H1 (cell line): ENCODE measurements at regions not wholly inside any gene's neighbourhood (a gene's known extent, or its start where the extent isn't known, plus 50 kb on each side); places are given as distances from the start of the nearest gene placed in this dataset.

Experiments
- CTCF ChIA-PET: fragments of 300-600 bp; sonication (Branson Sonifier 250); formaldehyde crosslinking; loops from one replicate; lab custom pipeline; 2021; ENCODE audit not compliant: partially characterized antibody; lab: Charles Lee
- POLR2A ChIA-PET: fragments of 300-600 bp; sonication (Branson Sonifier 250); formaldehyde crosslinking; loops from one replicate; lab custom pipeline; 2021; ENCODE audit warnings: inconsistent platforms; ENCODE audit not compliant: partially characterized antibody; lab: Charles Lee
- DNase-seq, 2 experiments: peaks; one replicate each; pipeline versions ENCODE4 v3.0.0 to v3.0.0-alpha.2; 2010 to 2022; ENCODE audit warnings: low spot score in 2 of 2, low read depth in 1 of 2, mixed read lengths in 1 of 2
- FAIRE-seq: peaks from 2 replicates; lab custom pipeline; 2011; peaks lifted over from hg19 to GRCh38; lab: Jason Lieb, UNC
- H2AFZ ChIP-seq: 2 replicates; pipeline ENCODE4 v1.8.1; 2012; ENCODE audit warnings: low read length, inconsistent platforms
- H2AK5ac ChIP-seq: 2 replicates; pipeline ENCODE4 v1.6.1; 2013; ENCODE audit warnings: low read depth, low read length
- H2BK120ac ChIP-seq: replicated peaks from 2 replicates; pipeline ENCODE3; 2013; ENCODE audit warnings: low read depth, low read length, inconsistent platforms
- H2BK12ac ChIP-seq: 2 replicates; pipeline ENCODE4 v1.6.1; 2013; ENCODE audit warnings: low read depth, low read length
- H2BK15ac ChIP-seq: 2 replicates; pipeline ENCODE4 v1.6.1; 2013; ENCODE audit warnings: low read length
- H2BK20ac ChIP-seq: 2 replicates; pipeline ENCODE4 v1.6.1; 2013; ENCODE audit warnings: low read length
- H2BK5ac ChIP-seq: 2 replicates; pipeline ENCODE4 v1.6.1; 2013; ENCODE audit warnings: low read depth, low read length
- H3K14ac ChIP-seq: 2 replicates; pipeline ENCODE4 v1.6.1; 2013; ENCODE audit warnings: inconsistent platforms; ENCODE audit not compliant: insufficient read length
- H3K18ac ChIP-seq: 2 replicates; pipeline ENCODE4 v1.6.1; 2013; ENCODE audit warnings: low read length; ENCODE audit errors: extremely low read depth
- H3K23ac ChIP-seq: 2 replicates; pipeline ENCODE4 v1.6.1; 2013; ENCODE audit warnings: inconsistent platforms; ENCODE audit not compliant: insufficient read length
- H3K23me2 ChIP-seq: 2 replicates; pipeline ENCODE4 v1.6.1; 2013; ENCODE audit warnings: low read depth, low read length
- H3K27ac ChIP-seq: 2 replicates; pipeline ENCODE4 v1.6.1; 2011; ENCODE audit warnings: low read depth, low read length, inconsistent platforms
- H3K27me3 ChIP-seq, 4 experiments: replicated peaks in 1 of 4; 1 replicate in 1 of 4; 2 replicates in 3 of 4; pipeline versions ENCODE4 v1.6.1 to v1.8.1; 2011 to 2013; ENCODE audit warnings: low read length in 3 of 4, mild to moderate bottlenecking in 3 of 4, inconsistent platforms in 2 of 4, mixed read lengths in 2 of 4, moderate library complexity in 1 of 4; ENCODE audit not compliant: control insufficient read depth in 3 of 4, insufficient read depth in 3 of 4; ENCODE audit errors: extremely low read depth in 1 of 4
- H3K36me3 ChIP-seq, 4 experiments: 2 replicates each; pipeline versions ENCODE4 v1.6.1 to v1.8.1; 2011 to 2013; ENCODE audit warnings: mild to moderate bottlenecking in 4 of 4, low read length in 3 of 4, moderate library complexity in 2 of 4, control low read depth in 1 of 4, inconsistent platforms in 1 of 4; ENCODE audit not compliant: insufficient read depth in 4 of 4, control insufficient read depth in 2 of 4
- H3K4ac ChIP-seq: replicated peaks from 2 replicates; pipeline ENCODE3; 2013; ENCODE audit warnings: low read length, low read depth, mixed read lengths, inconsistent platforms; ENCODE audit not compliant: insufficient read length
- H3K4me1 ChIP-seq, 4 experiments: replicated peaks in 1 of 4; 1 replicate in 1 of 4; 2 replicates in 3 of 4; pipeline versions ENCODE4 v1.6.1 to v1.8.1; 2011 to 2013; ENCODE audit warnings: low read length in 3 of 4, inconsistent platforms in 2 of 4, mixed read lengths in 1 of 4; ENCODE audit not compliant: insufficient read depth in 4 of 4, control insufficient read depth in 3 of 4
- H3K4me2 ChIP-seq, 2 experiments: 2 replicates each; pipeline versions ENCODE4 v1.6.1 to v1.8.1; 2011 to 2013; ENCODE audit warnings: low read depth in 2 of 2, low read length in 2 of 2, control low read depth in 1 of 2, inconsistent platforms in 1 of 2, mild to moderate bottlenecking in 1 of 2; ENCODE audit not compliant: insufficient read depth in 1 of 2
- H3K4me3 ChIP-seq, 4 experiments: fragments of 200-600, 300-600 bp in 1 of 4; sonication (generic), shearing (Covaris generic), sonication (Bioruptor Twin) in 1 of 4; 2 replicates each; pipeline versions ENCODE4 v1.5.1 to v1.8.1; 2011 to 2016; ENCODE audit warnings: low read length in 4 of 4, low read depth in 3 of 4, control low read depth in 2 of 4, inconsistent platforms in 2 of 4, mild to moderate bottlenecking in 2 of 4, mixed read lengths in 1 of 4, moderate library complexity in 1 of 4; ENCODE audit not compliant: insufficient read depth in 2 of 4; ENCODE audit errors: extremely low read depth in 1 of 4
- H3K56ac ChIP-seq: replicated peaks from 2 replicates; pipeline ENCODE3; 2013; ENCODE audit warnings: low read depth, mild to moderate bottlenecking, mixed read lengths, low read length, inconsistent platforms; ENCODE audit not compliant: insufficient read length
- H3K79me1 ChIP-seq: 2 replicates; pipeline ENCODE4 v1.6.1; 2013; ENCODE audit warnings: low read depth, low read length, control low read depth
- H3K79me2 ChIP-seq, 2 experiments: 2 replicates each; pipeline versions ENCODE4 v1.6.1 to v1.8.1; 2012 to 2013; ENCODE audit warnings: low read length in 2 of 2, mild to moderate bottlenecking in 2 of 2, inconsistent platforms in 1 of 2; ENCODE audit not compliant: insufficient read depth in 2 of 2, control insufficient read depth in 1 of 2
- H3K9ac ChIP-seq, 4 experiments: replicated peaks in 1 of 4; 1 replicate in 1 of 4; 2 replicates in 3 of 4; pipeline versions ENCODE4 v1.6.1 to v1.8.1; 2011 to 2013; ENCODE audit warnings: low read depth in 3 of 4, low read length in 3 of 4, control low read depth in 2 of 4, mild to moderate bottlenecking in 2 of 4, moderate library complexity in 2 of 4, inconsistent platforms in 1 of 4; ENCODE audit errors: extremely low read depth in 1 of 4
- H3K9me3 ChIP-seq, 2 experiments: 2 replicates each; pipeline versions ENCODE4 v1.6.1 to v1.8.1; 2012 to 2013; ENCODE audit warnings: mild to moderate bottlenecking in 2 of 2, moderate library complexity in 2 of 2, control low read depth in 1 of 2, inconsistent platforms in 1 of 2, low read depth in 1 of 2, low read length in 1 of 2, mixed read lengths in 1 of 2; ENCODE audit not compliant: insufficient read depth in 2 of 2
- H4K20me1 ChIP-seq, 2 experiments: replicated peaks in 1 of 2; 2 replicates each; pipeline versions ENCODE3 to v1.8.1; 2011 to 2013; ENCODE audit warnings: inconsistent platforms in 2 of 2, low read length in 2 of 2, mild to moderate bottlenecking in 1 of 2; ENCODE audit not compliant: insufficient read depth in 2 of 2, control insufficient read depth in 1 of 2
- H4K5ac ChIP-seq: 2 replicates; pipeline ENCODE4 v1.6.1; 2013; ENCODE audit warnings: low read length, low read depth, mixed read lengths, inconsistent platforms; ENCODE audit not compliant: insufficient read length
- H4K8ac ChIP-seq: 2 replicates; pipeline ENCODE4 v1.8.0; 2013; ENCODE audit warnings: mild to moderate bottlenecking, moderate library complexity, low read length, inconsistent platforms; ENCODE audit not compliant: insufficient read depth; ENCODE audit errors: extremely low read depth
- H4K91ac ChIP-seq: replicated peaks from 2 replicates; pipeline ENCODE3; 2013; ENCODE audit warnings: low read length, mixed read lengths, inconsistent platforms; ENCODE audit not compliant: insufficient read length
- ASH2L ChIP-seq: fragments of 200-600, 300-600 bp; sonication (generic); IDR thresholded peaks from one replicate; pipeline ENCODE4 v1.7.1; 2017; ENCODE audit warnings: low read length
- CHD1 ChIP-seq: IDR thresholded peaks from 2 replicates; pipeline ENCODE4 v1.6.1; 2012; ENCODE audit warnings: low read depth, low read length, improper control_type of control experiment
- CHD2 ChIP-seq: IDR thresholded peaks from 2 replicates; pipeline ENCODE4 v1.6.1; 2012; ENCODE audit warnings: low read length, improper control_type of control experiment
- FOSL1 ChIP-seq: IDR thresholded peaks from 2 replicates; pipeline ENCODE4 v1.6.1; 2011; ENCODE audit warnings: mild to moderate bottlenecking, low read depth, low read length, moderate library complexity; ENCODE audit not compliant: insufficient read depth
- JUN ChIP-seq: IDR thresholded peaks from 2 replicates; pipeline ENCODE4 v1.6.1; 2011; ENCODE audit warnings: low read depth, mild to moderate bottlenecking, improper control_type of control experiment, low read length
- KDM4A ChIP-seq: IDR thresholded peaks from one replicate; pipeline ENCODE4 v1.7.1; 2012; ENCODE audit warnings: low read depth, mild to moderate bottlenecking, moderate library complexity, low read length, inconsistent platforms; ENCODE audit not compliant: severe bottlenecking
- NANOG ChIP-seq: IDR thresholded peaks from 2 replicates; pipeline ENCODE4 v1.6.1; 2011; ENCODE audit warnings: low read length, low read depth, mild to moderate bottlenecking, inconsistent platforms; ENCODE audit not compliant: insufficient read depth, poor library complexity, severe bottlenecking
- PHF8 ChIP-seq: fragments of 200-600 bp; sonication (generic); conservative IDR thresholded peaks from 2 replicates; pipeline ENCODE4 v1.7.1; 2012; ENCODE audit warnings: low read depth, mild to moderate bottlenecking, inconsistent platforms, low read length, moderate library complexity
- RNF2 ChIP-seq: fragments of 200-900, 300-1000 bp; sonication (generic); IDR thresholded peaks from 2 replicates; pipeline ENCODE4 v1.7.1; 2016; ENCODE audit warnings: borderline replicate concordance, low read depth, mild to moderate bottlenecking, antibody characterized with exemption, low read length; ENCODE audit not compliant: poor library complexity, severe bottlenecking; ENCODE audit errors: missing control alignments
- RXRA ChIP-seq: IDR thresholded peaks from 2 replicates; pipeline ENCODE4 v1.6.1; 2011; ENCODE audit warnings: low read depth, mild to moderate bottlenecking, low read length, moderate library complexity; ENCODE audit not compliant: insufficient read depth
- SAP30 ChIP-seq: fragments of 300-600 bp; sonication (generic); IDR thresholded peaks from 2 replicates; pipeline ENCODE4 v1.7.1; 2012; ENCODE audit warnings: low read length, moderate library complexity, mild to moderate bottlenecking, inconsistent platforms; ENCODE audit not compliant: insufficient read depth, insufficient replicate concordance
- SP2 ChIP-seq: IDR thresholded peaks from 2 replicates; pipeline ENCODE4 v1.6.1; 2012; ENCODE audit warnings: mild to moderate bottlenecking, low read length, inconsistent platforms
- TBP ChIP-seq: IDR thresholded peaks from 2 replicates; pipeline ENCODE4 v1.6.1; 2011; ENCODE audit warnings: low read depth, low read length, improper control_type of control experiment
- TCF12 ChIP-seq: IDR thresholded peaks from 2 replicates; pipeline ENCODE4 v1.6.1; 2011; ENCODE audit warnings: low read depth, mild to moderate bottlenecking, low read length
- WGBS, 2 experiments: shearing (Covaris generic) in 1 of 2; methylation state at CpG; one replicate each; pipeline versions ENCODE4 v1.1.6 to v1.1.7; 2013 to 2015; ENCODE audit warnings: low lambda C conversion rate in 2 of 2, mixed read lengths in 2 of 2, inconsistent platforms in 1 of 2, low coverage in 1 of 2, missing lambda C conversion rate in 1 of 2; ENCODE audit not compliant: insufficient replicate concordance in 2 of 2, insufficient coverage in 1 of 2, insufficient read length in 1 of 2; ENCODE audit errors: extremely low coverage in 1 of 2, missing lambda C conversion rate in 1 of 2; 5-methylcytosine and 5-hydroxymethylcytosine counted together

DNA sequence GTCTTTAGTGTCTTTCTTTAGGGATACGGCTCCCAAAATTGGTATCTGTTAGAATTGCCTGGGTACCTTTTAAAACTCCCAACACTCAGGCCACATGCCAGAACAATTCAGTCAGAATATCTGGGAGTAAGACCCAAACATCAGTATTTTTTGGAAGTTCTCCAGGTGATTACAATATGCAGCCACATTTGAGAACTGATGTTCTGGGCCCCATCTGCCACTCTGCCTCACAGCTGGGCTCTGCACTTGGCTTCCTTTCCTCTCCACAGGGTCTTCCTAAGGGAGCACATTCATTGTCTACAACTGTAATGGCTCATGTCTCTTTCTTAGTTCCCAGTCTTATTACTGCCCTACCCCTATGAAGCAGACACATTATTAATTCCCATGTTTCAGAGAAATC lies 394.5 kb downstream of the MFSD1 start:
- CTCF ChIA-PET, result no interaction called here
- TF ChIP-seq PHF8 (no peak), TCF12 (no peak), TBP (no peak), RNF2 (no peak), CHD1 (no peak), CHD2 (no peak), FOSL1 (no peak), JUN (no peak), SAP30 (no peak), KDM4A (no peak), ASH2L (no peak), NANOG (no peak), RXRA (no peak), SP2 (no peak)

More for the DNA sequence above, 394.5 kb downstream of the MFSD1 start:
- H3K14ac ChIP-seq, result no peak overlapping the region
- FAIRE-seq (no peak), DNase-seq (no peak)
- H2BK20ac ChIP-seq, result no peak overlapping the region
- H3K4ac ChIP-seq, result no peak overlapping the region
- H3K9me3 ChIP-seq, result no peaks in the 10 kb centered on the region
- no peak overlapping the region for H4K8ac ChIP-seq
- no peak overlapping the region for H2BK12ac ChIP-seq
- no peak overlapping the region for H2AFZ ChIP-seq
- H3K79me1 ChIP-seq, result no peaks in the 10 kb centered on the region
- WGBS, 2 experiments, result 100% methylated on average over 1 of the region's 1 CpG; no CpG with 5 or more reads in 1 of the 2 experiments
- no peak overlapping the region for H3K4me2 ChIP-seq
- H4K91ac ChIP-seq, result no peak overlapping the region
- H3K36me3 ChIP-seq, result no peaks in the 10 kb centered on the region
- no peak overlapping the region for H4K5ac ChIP-seq
- no peaks in the 10 kb centered on the region for H3K79me2 ChIP-seq
- H4K20me1 ChIP-seq, result no peaks in the 10 kb centered on the region
- H3K4me1 ChIP-seq, result no peaks in the 10 kb centered on the region
- H3K18ac ChIP-seq, result no peak overlapping the region
- H3K4me3 ChIP-seq, result no peak overlapping the region
- no peak overlapping the region for H2AK5ac ChIP-seq
- POLR2A ChIA-PET, result no interaction called here
- no peaks in the 10 kb centered on the region for H3K27me3 ChIP-seq
- no peak overlapping the region for H3K23ac ChIP-seq
- H3K27ac ChIP-seq, result no peak overlapping the region
- no peak overlapping the region for H2BK120ac ChIP-seq
- H2BK5ac ChIP-seq, result no peak overlapping the region
- no peak overlapping the region for H3K56ac ChIP-seq
- no peak overlapping the region for H2BK15ac ChIP-seq
- H3K9ac ChIP-seq, result no peak overlapping the region
- H3K23me2 ChIP-seq, result no peaks in the 10 kb centered on the region
